H1 (cell line): ENCODE measurements at regions not wholly inside any gene's neighbourhood (a gene's known extent, or its start where the extent isn't known, plus 50 kb on each side); places are given as distances from the start of the nearest gene placed in this dataset.

ENCODE experiments used
- CTCF ChIA-PET: fragments of 300-600 bp; sonication (Branson Sonifier 250); formaldehyde crosslinking; loops from one replicate; lab custom pipeline; 2021; ENCODE audit not compliant: partially characterized antibody; lab: Charles Lee
- POLR2A ChIA-PET: fragments of 300-600 bp; sonication (Branson Sonifier 250); formaldehyde crosslinking; loops from one replicate; lab custom pipeline; 2021; ENCODE audit warnings: inconsistent platforms; ENCODE audit not compliant: partially characterized antibody; lab: Charles Lee
- DNase-seq, 2 experiments: peaks; one replicate each; pipeline versions ENCODE4 v3.0.0 to v3.0.0-alpha.2; 2010 to 2022; ENCODE audit warnings: low spot score in 2 of 2, low read depth in 1 of 2, mixed read lengths in 1 of 2
- FAIRE-seq: peaks from 2 replicates; lab custom pipeline; 2011; peaks lifted over from hg19 to GRCh38; lab: Jason Lieb, UNC
- H2AFZ ChIP-seq: 2 replicates; pipeline ENCODE4 v1.8.1; 2012; ENCODE audit warnings: low read length, inconsistent platforms
- H2AK5ac ChIP-seq: 2 replicates; pipeline ENCODE4 v1.6.1; 2013; ENCODE audit warnings: low read depth, low read length
- H2BK120ac ChIP-seq: replicated peaks from 2 replicates; pipeline ENCODE3; 2013; ENCODE audit warnings: low read depth, low read length, inconsistent platforms
- H2BK12ac ChIP-seq: 2 replicates; pipeline ENCODE4 v1.6.1; 2013; ENCODE audit warnings: low read depth, low read length
- H2BK15ac ChIP-seq: 2 replicates; pipeline ENCODE4 v1.6.1; 2013; ENCODE audit warnings: low read length
- H2BK20ac ChIP-seq: 2 replicates; pipeline ENCODE4 v1.6.1; 2013; ENCODE audit warnings: low read length
- H2BK5ac ChIP-seq: 2 replicates; pipeline ENCODE4 v1.6.1; 2013; ENCODE audit warnings: low read depth, low read length
- H3K14ac ChIP-seq: 2 replicates; pipeline ENCODE4 v1.6.1; 2013; ENCODE audit warnings: inconsistent platforms; ENCODE audit not compliant: insufficient read length
- H3K18ac ChIP-seq: 2 replicates; pipeline ENCODE4 v1.6.1; 2013; ENCODE audit warnings: low read length; ENCODE audit errors: extremely low read depth
- H3K23ac ChIP-seq: 2 replicates; pipeline ENCODE4 v1.6.1; 2013; ENCODE audit warnings: inconsistent platforms; ENCODE audit not compliant: insufficient read length
- H3K23me2 ChIP-seq: 2 replicates; pipeline ENCODE4 v1.6.1; 2013; ENCODE audit warnings: low read depth, low read length
- H3K27ac ChIP-seq: 2 replicates; pipeline ENCODE4 v1.6.1; 2011; ENCODE audit warnings: low read depth, low read length, inconsistent platforms
- H3K27me3 ChIP-seq, 4 experiments: replicated peaks in 1 of 4; 1 replicate in 1 of 4; 2 replicates in 3 of 4; pipeline versions ENCODE4 v1.6.1 to v1.8.1; 2011 to 2013; ENCODE audit warnings: low read length in 3 of 4, mild to moderate bottlenecking in 3 of 4, inconsistent platforms in 2 of 4, mixed read lengths in 2 of 4, moderate library complexity in 1 of 4; ENCODE audit not compliant: control insufficient read depth in 3 of 4, insufficient read depth in 3 of 4; ENCODE audit errors: extremely low read depth in 1 of 4
- H3K36me3 ChIP-seq, 4 experiments: 2 replicates each; pipeline versions ENCODE4 v1.6.1 to v1.8.1; 2011 to 2013; ENCODE audit warnings: mild to moderate bottlenecking in 4 of 4, low read length in 3 of 4, moderate library complexity in 2 of 4, control low read depth in 1 of 4, inconsistent platforms in 1 of 4; ENCODE audit not compliant: insufficient read depth in 4 of 4, control insufficient read depth in 2 of 4
- H3K4ac ChIP-seq: replicated peaks from 2 replicates; pipeline ENCODE3; 2013; ENCODE audit warnings: low read length, low read depth, mixed read lengths, inconsistent platforms; ENCODE audit not compliant: insufficient read length
- H3K4me1 ChIP-seq, 4 experiments: replicated peaks in 1 of 4; 1 replicate in 1 of 4; 2 replicates in 3 of 4; pipeline versions ENCODE4 v1.6.1 to v1.8.1; 2011 to 2013; ENCODE audit warnings: low read length in 3 of 4, inconsistent platforms in 2 of 4, mixed read lengths in 1 of 4; ENCODE audit not compliant: insufficient read depth in 4 of 4, control insufficient read depth in 3 of 4
- H3K4me2 ChIP-seq, 2 experiments: 2 replicates each; pipeline versions ENCODE4 v1.6.1 to v1.8.1; 2011 to 2013; ENCODE audit warnings: low read depth in 2 of 2, low read length in 2 of 2, control low read depth in 1 of 2, inconsistent platforms in 1 of 2, mild to moderate bottlenecking in 1 of 2; ENCODE audit not compliant: insufficient read depth in 1 of 2
- H3K4me3 ChIP-seq, 4 experiments: fragments of 200-600, 300-600 bp in 1 of 4; sonication (generic), shearing (Covaris generic), sonication (Bioruptor Twin) in 1 of 4; 2 replicates each; pipeline versions ENCODE4 v1.5.1 to v1.8.1; 2011 to 2016; ENCODE audit warnings: low read length in 4 of 4, low read depth in 3 of 4, control low read depth in 2 of 4, inconsistent platforms in 2 of 4, mild to moderate bottlenecking in 2 of 4, mixed read lengths in 1 of 4, moderate library complexity in 1 of 4; ENCODE audit not compliant: insufficient read depth in 2 of 4; ENCODE audit errors: extremely low read depth in 1 of 4
- H3K56ac ChIP-seq: replicated peaks from 2 replicates; pipeline ENCODE3; 2013; ENCODE audit warnings: low read depth, mild to moderate bottlenecking, mixed read lengths, low read length, inconsistent platforms; ENCODE audit not compliant: insufficient read length
- H3K79me1 ChIP-seq: 2 replicates; pipeline ENCODE4 v1.6.1; 2013; ENCODE audit warnings: low read depth, low read length, control low read depth
- H3K79me2 ChIP-seq, 2 experiments: 2 replicates each; pipeline versions ENCODE4 v1.6.1 to v1.8.1; 2012 to 2013; ENCODE audit warnings: low read length in 2 of 2, mild to moderate bottlenecking in 2 of 2, inconsistent platforms in 1 of 2; ENCODE audit not compliant: insufficient read depth in 2 of 2, control insufficient read depth in 1 of 2
- H3K9ac ChIP-seq, 4 experiments: replicated peaks in 1 of 4; 1 replicate in 1 of 4; 2 replicates in 3 of 4; pipeline versions ENCODE4 v1.6.1 to v1.8.1; 2011 to 2013; ENCODE audit warnings: low read depth in 3 of 4, low read length in 3 of 4, control low read depth in 2 of 4, mild to moderate bottlenecking in 2 of 4, moderate library complexity in 2 of 4, inconsistent platforms in 1 of 4; ENCODE audit errors: extremely low read depth in 1 of 4
- H3K9me3 ChIP-seq, 2 experiments: 2 replicates each; pipeline versions ENCODE4 v1.6.1 to v1.8.1; 2012 to 2013; ENCODE audit warnings: mild to moderate bottlenecking in 2 of 2, moderate library complexity in 2 of 2, control low read depth in 1 of 2, inconsistent platforms in 1 of 2, low read depth in 1 of 2, low read length in 1 of 2, mixed read lengths in 1 of 2; ENCODE audit not compliant: insufficient read depth in 2 of 2
- H4K20me1 ChIP-seq, 2 experiments: replicated peaks in 1 of 2; 2 replicates each; pipeline versions ENCODE3 to v1.8.1; 2011 to 2013; ENCODE audit warnings: inconsistent platforms in 2 of 2, low read length in 2 of 2, mild to moderate bottlenecking in 1 of 2; ENCODE audit not compliant: insufficient read depth in 2 of 2, control insufficient read depth in 1 of 2
- H4K5ac ChIP-seq: 2 replicates; pipeline ENCODE4 v1.6.1; 2013; ENCODE audit warnings: low read length, low read depth, mixed read lengths, inconsistent platforms; ENCODE audit not compliant: insufficient read length
- H4K8ac ChIP-seq: 2 replicates; pipeline ENCODE4 v1.8.0; 2013; ENCODE audit warnings: mild to moderate bottlenecking, moderate library complexity, low read length, inconsistent platforms; ENCODE audit not compliant: insufficient read depth; ENCODE audit errors: extremely low read depth
- H4K91ac ChIP-seq: replicated peaks from 2 replicates; pipeline ENCODE3; 2013; ENCODE audit warnings: low read length, mixed read lengths, inconsistent platforms; ENCODE audit not compliant: insufficient read length
- MAFK ChIP-seq: IDR thresholded peaks from 2 replicates; pipeline ENCODE4 v1.6.1; 2012; ENCODE audit warnings: low read depth, mild to moderate bottlenecking, improper control_type of control experiment, low read length
- TBP ChIP-seq: IDR thresholded peaks from 2 replicates; pipeline ENCODE4 v1.6.1; 2011; ENCODE audit warnings: low read depth, low read length, improper control_type of control experiment
- WGBS, 2 experiments: shearing (Covaris generic) in 1 of 2; methylation state at CpG; one replicate each; pipeline versions ENCODE4 v1.1.6 to v1.1.7; 2013 to 2015; ENCODE audit warnings: low lambda C conversion rate in 2 of 2, mixed read lengths in 2 of 2, inconsistent platforms in 1 of 2, low coverage in 1 of 2, missing lambda C conversion rate in 1 of 2; ENCODE audit not compliant: insufficient replicate concordance in 2 of 2, insufficient coverage in 1 of 2, insufficient read length in 1 of 2; ENCODE audit errors: extremely low coverage in 1 of 2, missing lambda C conversion rate in 1 of 2; 5-methylcytosine and 5-hydroxymethylcytosine counted together

DNA sequence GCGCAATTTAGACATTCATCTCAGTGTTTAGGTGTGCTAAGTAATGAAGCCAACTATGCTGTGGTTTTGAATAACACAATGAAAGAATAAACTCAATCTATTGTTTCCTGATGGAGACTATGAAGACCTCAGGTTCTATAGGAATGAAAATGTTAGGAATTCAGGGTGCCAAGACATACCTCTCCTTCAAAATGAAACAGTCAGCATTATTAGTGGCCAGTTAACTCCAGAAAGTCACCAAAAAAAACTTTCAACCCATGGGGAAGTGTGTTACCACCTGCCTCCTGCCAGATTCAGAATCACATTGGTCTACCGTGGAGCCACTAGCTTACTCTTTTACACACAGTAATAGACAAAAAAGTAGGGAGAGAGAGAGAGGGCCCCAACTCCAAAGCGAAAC lies 352.9 kb downstream of the GABRG1 start:
- H2BK20ac ChIP-seq, result no peak overlapping the region
- H3K79me1 ChIP-seq, result no peaks in the 10 kb centered on the region
- H3K4me3 ChIP-seq, result no peak overlapping the region
- H2AK5ac ChIP-seq, result no peak overlapping the region
- H3K27ac ChIP-seq, result no peak overlapping the region
- 83% methylated on average over 3 of the region's 3 CpGs; no CpG with 5 or more reads in 1 of the 2 experiments for WGBS, 2 experiments
- no peak overlapping the region for H3K4ac ChIP-seq
- H4K8ac ChIP-seq, result no peak overlapping the region
- no peak overlapping the region for H3K14ac ChIP-seq
- no peaks in the 10 kb centered on the region for H4K20me1 ChIP-seq
- H3K56ac ChIP-seq, result no peak overlapping the region
- 0 out of 2 replicates have a peak overlapping the region, but pooled peaks have one; percentile 54 for H2AFZ ChIP-seq
- H4K5ac ChIP-seq, result no peak overlapping the region
- no peaks in the 10 kb centered on the region for H3K9me3 ChIP-seq
- no peak overlapping the region for H3K4me2 ChIP-seq
- no peak overlapping the region for H2BK5ac ChIP-seq
- FAIRE-seq (no peak), DNase-seq (no peak)
- H3K23ac ChIP-seq, result no peak overlapping the region
- no peaks in the 10 kb centered on the region for H3K27me3 ChIP-seq
- POLR2A ChIA-PET, result no interaction called here
- H3K18ac ChIP-seq, result no peak overlapping the region
- H2BK12ac ChIP-seq, result no peak overlapping the region
- H2BK15ac ChIP-seq, result no peak overlapping the region
- no peak for TF ChIP-seq TBP
- peak; percentile 41; the same call in 1 of the 2 replicates for TF ChIP-seq MAFK
- TF ChIP-seq, all 59 proteins: peak for 1
- Histone ChIP-seq H3K36me3 (no peaks in the 10 kb centered on the region), H4K91ac (no peak overlapping the region), H3K4me1 (no peaks in the 10 kb centered on the region), H3K9ac (no peak overlapping the region), H2BK120ac (no peak overlapping the region), H3K23me2 (no peaks in the 10 kb centered on the region), H3K79me2 (no peaks in the 10 kb centered on the region)
- CTCF ChIA-PET, result no interaction called here
